Kidney (tissue), 13 donors: ENCODE measurements at regions not wholly inside any gene's neighbourhood (a gene's known extent, or its start where the extent isn't known, plus 50 kb on each side); places are given as distances from the start of the nearest gene placed in this dataset.

Experiments
- DNase-seq, 5 donors: peaks; one replicate each; pipeline ENCODE4 v3.0.0-alpha.2; 2013 to 2020
- FAIRE-seq: peaks from 2 replicates; lab custom pipeline; 2012; peaks lifted over from hg19 to GRCh38; lab: Jason Lieb, UNC
- H3K27ac ChIP-seq, 2 donors: one replicate each; pipeline ENCODE4 v1.7.0; 2013; ENCODE audit warnings: low read depth in 2 of 2, low read length in 2 of 2, inconsistent platforms in 1 of 2
- H3K27me3 ChIP-seq: one replicate; pipeline ENCODE4 v1.7.1; 2013; ENCODE audit warnings: low read length, inconsistent platforms; ENCODE audit not compliant: control insufficient read depth, insufficient read depth
- H3K36me3 ChIP-seq, 3 donors: one replicate each; pipeline versions ENCODE4 v1.7.0 to v1.7.1; 2013; ENCODE audit warnings: low read length in 3 of 3, control low read depth in 1 of 3, inconsistent platforms in 1 of 3; ENCODE audit not compliant: insufficient read depth in 3 of 3, control insufficient read depth in 2 of 3
- H3K4me1 ChIP-seq, 3 donors: one replicate each; pipeline versions ENCODE4 v1.7.0 to v1.7.1; 2013; ENCODE audit warnings: low read length in 3 of 3, inconsistent platforms in 1 of 3, low read depth in 1 of 3; ENCODE audit not compliant: control insufficient read depth in 2 of 3, insufficient read depth in 2 of 3
- H3K4me3 ChIP-seq, 3 donors: one replicate each; pipeline versions ENCODE4 v1.7.0 to v1.8.1; 2013; ENCODE audit warnings: low read length in 3 of 3, control low read depth in 1 of 3, inconsistent platforms in 1 of 3
- H3K9ac ChIP-seq, 3 donors: one replicate each; pipeline versions ENCODE4 v1.7.0 to v1.7.1; 2013; ENCODE audit warnings: low read length in 3 of 3, control low read depth in 1 of 3, inconsistent platforms in 1 of 3
- H3K9me3 ChIP-seq, 3 donors: one replicate each; pipeline versions ENCODE4 v1.7.0 to v1.7.1; 2013; ENCODE audit warnings: low read length in 3 of 3, control low read depth in 1 of 3, inconsistent platforms in 1 of 3; ENCODE audit not compliant: control insufficient read depth in 2 of 3, insufficient read depth in 1 of 3
- CTCF ChIP-seq: IDR thresholded peaks from 3 replicates; pipeline ENCODE4 v1.5.1; 2012; ENCODE audit warnings: mild to moderate bottlenecking, moderate library complexity, borderline replicate concordance; ENCODE audit not compliant: insufficient read depth; ENCODE audit errors: extremely low read depth
- intact Hi-C: fragments of 100-400 bp; cut with DNase I; formaldehyde crosslinking; loops from one replicate; pipeline ENCODE4 v1.11.1; 2022
- donor health status: control.
- donor health status: control.
- donor health status: control.
- donor health status: control.
- donor health status: control.
- donor health status: DM: yes; HTN: yes; CAD: no.
- donor health status: Normal renal cell carcinoma (clear cell type).

GRCh38 chr11:105241136-105241535 lies 101.6 kb upstream of the CARD18 start:
- H3K4me1 ChIP-seq: no peaks in the 10 kb centered on the region
- H3K9ac ChIP-seq: no peak overlapping the region
- intact Hi-C loops: no loop called here
- no peaks in the 10 kb centered on the region for H3K27me3 ChIP-seq
- H3K27ac ChIP-seq: no peak overlapping the region
- FAIRE-seq: no peak
- H3K9me3 ChIP-seq: no peaks in the 10 kb centered on the region
- no peak for TF ChIP-seq CTCF
- no peak overlapping the region for H3K4me3 ChIP-seq
- H3K36me3 ChIP-seq: no peaks in the 10 kb centered on the region
- no peak for DNase-seq

- Histone ChIP-seq H3K27me3 (no peaks in the 10 kb centered on the region), H3K36me3 (no peaks in the 10 kb centered on the region), H3K27ac (no peak overlapping the region), H3K4me1 (no peaks in the 10 kb centered on the region), H3K9ac (no peak overlapping the region), H3K4me3 (no peak overlapping the region), H3K9me3 (no peaks in the 10 kb centered on the region)
- FAIRE-seq (no peak), DNase-seq (peak in 1 of 5 donors; percentile 7)
- TF ChIP-seq CTCF: no peak
- intact Hi-C loops: no loop called here
These were observed 97.1 kb upstream of the CARD18 start for GRCh38 chr11:105236664-105237063.

GRCh38 chr11:105233285-105233684 lies 93.7 kb upstream of the CARD18 start:
- DNase-seq (no peak), FAIRE-seq (no peak)
- no peak overlapping the region for H3K4me3 ChIP-seq
- no peak for TF ChIP-seq CTCF
- no peak overlapping the region for H3K27ac ChIP-seq
- intact Hi-C loops: no loop called here
- no peaks in the 10 kb centered on the region for H3K27me3 ChIP-seq
- H3K36me3 ChIP-seq: no peaks in the 10 kb centered on the region
- no peak overlapping the region for H3K9ac ChIP-seq
- no peaks in the 10 kb centered on the region for H3K9me3 ChIP-seq
- H3K4me1 ChIP-seq: no peaks in the 10 kb centered on the region

GRCh38 chr11:105232021-105232420 lies 92.5 kb upstream of the CARD18 start:
- no peak for DNase-seq
- Histone ChIP-seq H3K4me3 (no peak overlapping the region), H3K27ac (no peak overlapping the region), H3K27me3 (no peaks in the 10 kb centered on the region), H3K4me1 (no peaks in the 10 kb centered on the region), H3K9me3 (no peaks in the 10 kb centered on the region), H3K9ac (no peak overlapping the region), H3K36me3 (no peaks in the 10 kb centered on the region)
- TF ChIP-seq CTCF: no peak
- FAIRE-seq: no peak
- intact Hi-C loops: no loop called here
